OCI-M1 (cell line): ENCODE measurements at regions not wholly inside any gene's neighbourhood (a gene's known extent, or its start where the extent isn't known, plus 50 kb on each side); places are given as distances from the start of the nearest gene placed in this dataset.
"Not testable (repeated sequence)": the region's sequence is repeated elsewhere in the genome, so short reads cannot be mapped to it uniquely, and the experiment has no call there.

Experiments
- DNase-seq: peaks from one replicate; lab custom pipeline; 2025; lab: John Stamatoyannopoulos, UW

DNA sequence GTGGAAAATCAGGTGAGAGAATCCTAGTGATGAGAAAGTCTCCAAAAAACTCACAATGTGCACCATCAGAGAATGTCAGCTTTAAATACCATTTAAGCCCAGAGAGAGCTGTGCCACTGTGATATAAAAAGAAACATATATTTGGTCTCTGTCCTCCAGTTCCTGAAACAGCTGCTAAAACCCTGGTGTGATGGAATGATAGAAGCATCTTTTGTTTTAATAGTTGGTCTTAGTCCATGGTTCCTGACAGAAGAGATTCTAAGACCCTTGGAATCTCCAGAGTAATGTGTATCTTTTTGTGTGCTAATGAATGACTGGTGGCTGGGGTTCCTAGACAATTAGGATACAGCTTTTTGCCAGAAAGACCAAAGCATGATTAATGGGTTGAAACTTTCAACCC, 302.8 kb upstream of the B3GALT2 start:
- DNase-seq, result no peak

DNA sequence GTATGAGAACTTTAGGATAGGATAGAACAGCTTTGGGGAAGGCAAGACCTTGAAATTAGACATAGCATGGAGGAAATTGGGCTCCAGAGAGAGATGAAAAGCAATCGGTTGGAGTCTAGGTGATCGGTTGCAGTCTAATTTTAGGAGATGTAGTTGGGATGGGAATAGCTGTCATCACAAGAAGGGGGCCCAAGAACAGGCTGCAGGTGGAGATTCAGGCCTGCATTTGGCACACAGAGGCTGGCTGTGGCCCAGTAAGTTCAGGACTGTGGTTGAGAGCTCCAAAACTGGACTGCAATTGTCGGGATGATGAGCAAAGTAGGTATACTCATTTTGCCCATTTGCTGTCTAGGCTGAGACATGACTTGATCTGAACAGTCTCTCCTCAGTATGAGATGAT, 301.3 kb upstream of the B3GALT2 start:
- no peak for DNase-seq

DNA sequence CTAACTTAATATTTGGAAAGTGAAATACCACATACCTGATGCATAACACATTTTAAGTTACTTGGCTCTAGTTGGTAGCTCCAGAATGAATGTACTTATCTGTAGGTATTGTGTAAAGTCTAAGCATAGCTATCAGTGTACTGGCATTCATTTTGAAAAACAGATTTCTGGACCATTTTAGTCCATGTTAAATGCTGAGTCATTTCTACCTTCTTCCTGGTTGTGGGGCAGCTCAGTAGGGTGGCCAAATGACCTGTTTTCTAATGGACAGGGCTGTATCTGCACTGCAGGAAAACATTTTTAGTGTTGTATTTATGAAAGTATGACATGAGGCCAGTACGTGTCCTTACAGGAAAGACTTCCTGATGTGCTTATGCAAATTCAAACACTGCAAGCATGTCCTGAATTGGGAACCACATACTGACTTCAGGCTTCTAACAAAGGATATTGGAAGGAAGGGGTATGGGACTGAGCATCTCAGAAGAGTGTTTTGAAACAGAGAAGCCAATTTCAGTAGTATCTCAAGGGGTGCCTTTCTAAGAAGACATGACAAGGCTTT, 300.3 kb upstream of the B3GALT2 start:
- DNase-seq, result no peak

- DNase-seq, result no peak
These were observed 294.3 kb upstream of the B3GALT2 start for GRCh38 chr1:193480755-193481154.

DNA sequence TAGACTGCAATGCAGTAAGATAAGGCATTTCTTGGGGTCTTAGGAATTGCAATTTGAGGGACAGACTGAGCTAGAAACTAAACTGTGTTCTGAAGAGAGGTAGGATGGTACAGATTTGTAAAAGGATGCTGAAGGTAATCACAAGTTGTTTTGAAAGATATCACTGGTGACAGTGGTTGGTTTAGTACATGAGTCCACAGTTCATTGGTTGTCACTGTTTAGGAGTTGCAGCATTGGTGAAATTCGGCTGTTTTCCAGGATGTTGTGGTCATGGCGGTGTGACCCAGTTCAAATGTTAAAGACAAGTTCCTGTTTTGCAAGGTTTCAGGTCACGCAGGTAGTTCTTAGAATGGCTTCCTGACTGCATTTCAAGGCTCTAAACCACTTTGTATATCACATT, 292.8 kb upstream of the B3GALT2 start:
- DNase-seq, result peak; percentile 39

DNA sequence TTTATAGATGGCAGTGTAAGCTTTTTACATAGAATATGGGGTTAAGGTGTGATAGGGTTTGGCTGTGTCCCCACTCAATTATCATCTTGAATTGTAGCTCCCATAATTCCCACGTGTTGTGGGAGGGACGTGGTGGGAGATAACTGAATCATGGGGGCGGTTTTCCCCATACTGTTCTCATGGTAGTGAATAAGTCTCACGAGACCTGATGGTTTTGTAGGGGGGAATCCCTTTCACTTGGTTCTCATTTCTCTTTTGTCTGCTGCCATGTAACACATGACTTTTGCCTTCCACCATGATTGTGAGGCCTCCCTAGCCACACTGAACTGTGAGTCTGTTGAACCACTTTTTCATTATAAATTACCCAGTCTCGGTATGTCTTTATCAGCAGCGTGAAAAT, 290.3 kb upstream of the B3GALT2 start:
- no peak for DNase-seq

GRCh38 chr1:193473932-193474331, 287.5 kb upstream of the B3GALT2 start:
- no peak for DNase-seq

DNA sequence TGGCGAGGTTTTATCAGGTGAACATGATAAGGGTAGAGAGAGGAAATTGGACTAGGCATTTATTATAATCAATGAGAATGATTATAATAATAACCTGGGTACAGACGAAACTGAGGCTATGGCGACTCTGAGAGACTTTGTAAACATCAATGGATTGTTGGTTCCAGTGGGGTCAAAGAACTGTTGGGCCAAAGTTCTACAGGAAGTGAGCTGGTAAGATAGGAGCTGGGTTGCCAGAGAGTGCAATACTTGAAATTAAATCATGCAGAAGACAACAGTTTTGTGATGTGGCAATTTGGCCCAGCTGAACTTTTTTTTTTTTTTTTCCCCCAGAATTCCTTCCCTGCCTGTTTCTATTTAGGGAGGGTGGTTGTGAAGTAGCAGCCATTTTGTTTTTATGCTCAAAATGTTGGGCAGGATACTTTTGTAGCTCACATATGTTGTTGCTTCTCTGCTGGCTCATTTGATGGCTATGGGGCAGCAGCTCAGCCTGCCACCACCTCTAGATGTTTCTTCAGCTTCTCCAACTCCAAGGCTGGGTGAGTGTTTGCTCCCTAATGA, 286.5 kb upstream of the B3GALT2 start:
- DNase-seq, result no peak

- no peak for DNase-seq
These were observed 286.0 kb upstream of the B3GALT2 start for GRCh38 chr1:193472430-193472829.

DNA sequence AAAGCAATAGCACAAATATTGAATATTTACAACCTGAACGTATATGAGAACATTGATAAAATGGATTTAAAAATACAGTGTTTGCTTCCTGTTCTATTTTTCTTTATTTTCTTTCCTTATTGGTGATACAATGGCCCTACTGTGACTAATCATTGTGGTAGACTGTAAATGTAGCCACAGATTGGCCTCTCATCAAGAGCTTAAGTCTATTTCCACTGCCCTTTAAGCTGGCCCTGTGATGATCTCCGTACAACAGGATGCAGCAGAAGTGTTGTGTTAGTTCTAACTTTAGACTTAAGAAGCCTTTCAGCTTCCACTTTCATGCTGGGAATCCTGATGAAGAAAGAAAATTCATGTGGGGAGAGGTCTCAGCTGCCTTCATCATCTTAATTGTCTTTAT, 285.6 kb upstream of the B3GALT2 start:
- no peak for DNase-seq

- no peak for DNase-seq
These were observed 277.0 kb upstream of the B3GALT2 start for GRCh38 chr1:193463326-193463932.

DNA sequence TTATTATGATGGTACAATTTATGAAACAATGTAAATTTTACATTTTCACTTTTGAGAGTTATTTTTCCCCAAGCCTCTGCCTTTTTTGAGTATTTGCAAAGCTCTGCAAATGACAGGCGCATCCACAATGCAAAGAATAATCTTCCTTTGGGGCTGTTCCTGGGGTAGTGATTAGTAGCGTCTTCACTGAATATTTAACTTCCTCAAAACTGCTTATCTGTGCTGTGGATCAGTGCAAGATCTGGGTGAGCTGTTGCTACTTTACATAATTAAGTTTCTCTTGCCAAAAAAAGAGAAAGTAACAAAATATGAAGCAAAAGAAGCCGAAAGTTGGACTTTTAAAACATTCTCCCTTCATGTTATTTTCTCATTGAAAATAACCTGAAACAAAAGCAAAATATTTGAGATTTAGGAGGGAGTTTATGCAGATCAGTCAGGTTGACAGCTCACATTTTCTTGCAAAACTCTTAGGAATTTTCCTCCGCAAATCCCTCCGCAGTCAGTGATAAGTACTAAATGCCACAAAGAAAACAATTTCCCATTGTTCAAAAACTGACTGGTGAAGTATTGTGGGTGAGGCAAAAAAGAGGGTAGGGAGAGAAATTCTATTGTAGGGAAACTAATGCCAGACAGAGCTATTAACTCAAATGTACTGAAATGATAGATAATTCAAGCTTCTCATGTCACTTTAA, 276.4 kb upstream of the B3GALT2 start:
- peak; percentile 77 for DNase-seq

- DNase-seq, result no peak
These were observed 272.2 kb upstream of the B3GALT2 start for GRCh38 chr1:193458628-193459027.

DNA sequence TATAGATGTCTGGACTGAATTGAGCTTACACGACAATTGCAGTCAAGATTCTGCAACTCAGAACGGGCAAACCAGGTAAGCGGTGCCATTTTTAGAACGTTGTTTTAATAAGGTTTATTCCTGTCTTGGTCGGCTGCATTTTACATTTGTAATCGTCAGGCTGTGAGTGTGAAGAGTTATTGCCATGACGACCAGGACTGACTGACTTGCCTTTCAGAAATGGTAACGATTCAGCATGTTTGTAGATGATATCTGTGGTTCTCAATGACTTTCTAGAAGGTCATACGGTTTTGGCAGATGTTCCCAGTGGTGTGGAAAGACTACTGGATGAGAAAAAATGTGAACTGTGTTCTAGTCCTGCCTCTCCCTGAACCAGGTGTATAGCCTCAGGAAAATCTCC, 271.3 kb upstream of the B3GALT2 start:
- DNase-seq, result no peak

GRCh38 chr1:193456811-193457280, 270.4 kb upstream of the B3GALT2 start:
- no peak for DNase-seq

GRCh38 chr1:193451606-193452005, 265.2 kb upstream of the B3GALT2 start:
- DNase-seq, result no peak

GRCh38 chr1:193451001-193451400, 264.6 kb upstream of the B3GALT2 start:
- DNase-seq, result no peak

DNA sequence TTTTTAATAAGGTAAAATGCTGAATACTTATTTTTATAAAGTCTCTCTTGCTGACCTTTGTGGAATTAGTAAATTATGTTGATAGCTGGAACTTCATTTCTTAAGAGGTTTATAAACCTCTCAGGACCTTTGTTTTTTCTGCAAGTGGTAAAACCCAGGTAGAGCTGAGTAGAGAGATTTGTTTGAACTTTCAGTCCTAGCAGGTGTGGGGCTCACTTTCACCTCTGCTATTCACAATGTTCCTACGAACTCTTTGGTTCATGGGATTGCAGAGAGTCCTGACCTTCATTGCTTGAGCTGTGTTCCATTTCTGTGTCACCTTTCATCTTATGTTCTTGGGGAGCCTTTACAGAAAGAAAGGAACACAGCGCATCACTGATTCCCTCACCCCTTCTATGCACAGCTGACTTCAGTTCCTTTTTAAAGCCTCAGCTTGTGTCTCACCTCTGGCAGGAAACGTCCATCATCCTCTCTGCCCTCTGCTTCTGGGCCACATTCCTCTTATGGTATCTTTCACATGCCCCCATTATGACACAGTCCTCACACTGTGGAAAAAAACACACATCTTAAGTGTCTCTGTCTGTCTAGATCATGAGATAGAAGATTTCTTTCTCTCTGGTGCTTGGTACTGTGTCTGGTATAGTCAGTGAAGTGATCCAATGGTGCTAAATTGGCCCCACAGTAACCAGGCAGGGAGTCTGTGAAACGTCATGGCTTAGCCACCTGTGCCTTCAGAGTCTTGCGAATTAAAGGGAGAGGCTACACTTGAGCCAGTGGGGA, 262.5 kb upstream of the B3GALT2 start:
- no peak for DNase-seq

DNA sequence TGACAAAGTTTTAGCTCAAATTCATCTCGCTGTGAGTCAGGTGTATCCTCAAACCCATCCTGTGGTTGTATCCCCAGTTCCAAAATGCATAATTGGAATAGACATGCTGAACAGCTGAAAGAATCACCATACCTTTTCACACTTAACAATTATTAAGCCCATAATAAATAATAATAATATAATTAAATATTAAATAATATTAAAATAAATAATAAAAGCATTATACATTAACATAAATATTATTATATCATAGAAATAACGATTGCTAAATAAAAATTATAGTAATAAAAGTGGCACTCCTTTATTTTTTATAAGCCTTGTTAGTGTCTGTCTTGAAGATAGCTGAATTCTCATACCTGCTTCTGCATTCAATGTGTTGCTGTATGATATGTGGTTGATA, 257.5 kb upstream of the B3GALT2 start:
- DNase-seq, result no peak

- no peak for DNase-seq
These were observed 252.4 kb upstream of the B3GALT2 start for GRCh38 chr1:193438771-193439170.

DNA sequence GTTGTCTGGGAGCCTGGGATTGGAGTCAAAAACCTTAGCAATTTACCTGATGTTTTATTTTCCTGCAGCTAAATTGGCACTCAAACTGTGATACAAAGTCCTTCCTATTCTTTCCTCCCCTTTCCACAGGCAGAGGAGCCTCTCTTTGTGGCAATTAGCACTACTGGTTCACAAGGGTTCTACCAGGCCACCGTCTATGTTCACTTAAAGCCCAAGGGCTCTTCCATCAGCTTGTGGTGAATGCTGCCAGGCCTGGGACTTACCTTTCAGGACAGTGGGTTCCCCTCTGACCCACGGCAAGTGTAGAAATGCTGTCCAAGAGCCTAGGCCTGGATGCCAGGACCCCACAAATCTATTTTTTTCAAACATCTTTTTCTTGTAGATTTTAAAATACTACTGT, 251.9 kb upstream of the B3GALT2 start:
- DNase-seq, result no peak

DNA sequence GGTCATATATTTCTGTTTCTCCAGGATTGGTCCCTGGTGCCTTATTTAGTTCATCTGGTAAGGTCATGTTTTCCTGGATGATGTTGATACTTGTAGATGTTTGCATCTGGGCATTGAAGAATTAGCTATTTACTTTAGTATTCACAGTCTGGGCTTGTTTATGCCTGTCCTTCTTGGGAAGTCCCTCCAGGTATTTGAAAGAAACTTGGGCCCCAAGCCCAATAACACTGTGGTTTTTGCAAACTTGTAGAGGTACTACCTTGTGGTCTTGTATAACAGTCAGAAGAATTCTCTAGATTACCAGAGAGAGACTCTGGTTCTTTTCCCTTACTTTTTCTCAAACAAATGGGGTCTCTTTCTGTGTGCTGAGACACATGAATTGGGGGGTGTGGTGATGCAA, 251.4 kb upstream of the B3GALT2 start:
- no peak for DNase-seq

GRCh38 chr1:193437333-193437732, 250.9 kb upstream of the B3GALT2 start:
- not testable (repeated sequence) for DNase-seq
